Astrocyte of the cerebellum (primary cell): ENCODE measurements at regions not wholly inside any gene's neighbourhood (a gene's known extent, or its start where the extent isn't known, plus 50 kb on each side); places are given as distances from the start of the nearest gene placed in this dataset.

Source experiments
- DNase-seq: peaks from one replicate; pipeline ENCODE4 v3.0.0-alpha.2; 2011; ENCODE audit warnings: low read depth
- H3K4me3 ChIP-seq: 2 replicates; pipeline ENCODE4 v1.5.1; 2011; ENCODE audit warnings: mild to moderate bottlenecking, low read depth, low read length, moderate library complexity
- in situ Hi-C: cut with HindIII; loops from 2 replicates; pipeline ENCODE4 v1.10.0; 2017; ENCODE audit warnings: low sequenced_read_pairs
- TF ChIP-seq, protein P1 (sequence below): IDR thresholded peaks from 2 replicates; pipeline ENCODE4 v1.5.1; 2012; ENCODE audit warnings: low read length, low read depth, moderate library complexity, mild to moderate bottlenecking; ENCODE audit errors: missing control alignments

DNA sequence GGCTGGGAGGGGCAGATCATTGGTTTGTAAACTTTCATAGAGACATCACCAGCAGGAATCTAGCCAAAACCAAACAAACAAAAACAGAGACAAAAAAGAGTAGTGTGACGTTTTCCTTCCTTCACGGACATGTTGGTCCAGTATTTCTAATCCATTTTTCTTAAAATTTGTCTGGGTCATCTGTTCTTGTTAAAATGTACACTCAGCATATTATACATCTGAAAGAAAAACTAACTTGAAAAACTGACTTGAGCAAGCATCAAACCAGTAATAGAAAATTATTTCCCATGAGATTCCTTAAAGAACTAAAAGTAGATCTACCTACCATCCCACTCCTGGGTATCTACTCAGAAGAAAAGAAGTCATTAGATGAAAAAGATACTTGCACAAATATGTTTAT is 164.2 kb downstream of the KLF6 start:
- in situ Hi-C loops = no loop called here
- H3K4me3 ChIP-seq = no peak overlapping the region
- TF ChIP-seq, protein P1, sequence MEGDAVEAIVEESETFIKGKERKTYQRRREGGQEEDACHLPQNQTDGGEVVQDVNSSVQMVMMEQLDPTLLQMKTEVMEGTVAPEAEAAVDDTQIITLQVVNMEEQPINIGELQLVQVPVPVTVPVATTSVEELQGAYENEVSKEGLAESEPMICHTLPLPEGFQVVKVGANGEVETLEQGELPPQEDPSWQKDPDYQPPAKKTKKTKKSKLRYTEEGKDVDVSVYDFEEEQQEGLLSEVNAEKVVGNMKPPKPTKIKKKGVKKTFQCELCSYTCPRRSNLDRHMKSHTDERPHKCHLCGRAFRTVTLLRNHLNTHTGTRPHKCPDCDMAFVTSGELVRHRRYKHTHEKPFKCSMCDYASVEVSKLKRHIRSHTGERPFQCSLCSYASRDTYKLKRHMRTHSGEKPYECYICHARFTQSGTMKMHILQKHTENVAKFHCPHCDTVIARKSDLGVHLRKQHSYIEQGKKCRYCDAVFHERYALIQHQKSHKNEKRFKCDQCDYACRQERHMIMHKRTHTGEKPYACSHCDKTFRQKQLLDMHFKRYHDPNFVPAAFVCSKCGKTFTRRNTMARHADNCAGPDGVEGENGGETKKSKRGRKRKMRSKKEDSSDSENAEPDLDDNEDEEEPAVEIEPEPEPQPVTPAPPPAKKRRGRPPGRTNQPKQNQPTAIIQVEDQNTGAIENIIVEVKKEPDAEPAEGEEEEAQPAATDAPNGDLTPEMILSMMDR = no peak
- no peak for DNase-seq

DNA sequence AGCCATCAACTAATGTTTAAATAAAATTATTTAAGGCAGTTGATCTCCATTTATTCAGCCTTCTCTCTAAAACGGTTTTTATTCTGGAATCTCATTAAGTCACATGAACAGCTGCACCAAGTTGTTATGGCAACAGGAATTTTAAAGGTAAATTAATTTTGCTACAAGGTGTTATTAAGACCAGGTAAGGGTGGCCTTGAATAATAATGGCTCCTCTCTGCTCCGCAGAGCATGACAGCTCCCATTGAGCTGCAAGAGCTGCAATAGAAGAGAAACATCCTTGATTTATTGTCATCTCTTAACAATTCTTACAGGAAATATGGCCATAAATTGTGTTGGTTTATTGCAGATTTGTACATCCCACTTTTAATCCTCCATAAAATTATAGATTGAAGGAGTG is 165.8 kb downstream of the KLF6 start:
- in situ Hi-C loops = no loop called here
- DNase-seq = no peak
- TF ChIP-seq, protein P1 = no peak
- no peak overlapping the region for H3K4me3 ChIP-seq

DNA sequence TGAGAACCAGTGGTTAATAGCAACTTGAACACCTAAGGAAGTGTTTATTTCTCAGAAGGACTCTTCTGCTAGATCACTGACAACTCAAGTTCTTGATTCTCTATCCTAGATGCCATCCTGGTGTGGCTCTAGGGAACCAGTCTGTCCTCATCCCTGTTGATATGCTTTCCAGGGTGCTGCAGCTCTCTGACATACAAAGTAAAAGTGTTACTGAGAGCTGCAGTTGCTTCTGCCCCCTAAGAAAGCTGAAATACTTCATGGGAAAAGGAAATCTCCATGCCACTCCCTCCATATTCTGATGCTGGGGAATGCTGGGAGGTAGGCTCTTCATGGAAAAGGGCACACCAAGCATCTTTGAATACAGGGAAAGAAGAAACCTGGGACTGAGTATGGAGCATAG is 168.1 kb downstream of the KLF6 start:
- TF ChIP-seq, protein P1 = no peak
- in situ Hi-C loops = no loop called here
- DNase-seq = no peak
- no peak overlapping the region for H3K4me3 ChIP-seq

DNA sequence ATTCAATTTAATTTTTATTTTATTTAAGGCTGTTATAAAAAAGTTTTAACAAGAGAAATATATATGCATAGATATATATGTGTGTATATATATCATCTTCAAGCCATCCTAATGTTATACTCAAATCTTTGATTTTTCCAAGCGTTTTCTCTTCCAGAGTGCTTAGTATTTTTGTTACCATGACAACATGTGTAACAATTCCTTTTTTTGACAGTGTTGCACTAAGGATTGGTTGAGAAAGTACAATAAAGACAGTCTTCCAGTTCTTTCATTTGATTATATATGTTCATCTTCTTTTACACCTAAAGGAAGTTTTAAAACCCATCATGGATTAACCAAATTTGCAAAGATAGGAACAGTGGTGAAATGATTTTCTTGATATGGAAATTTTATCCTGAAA is 171.7 kb downstream of the KLF6 start:
- in situ Hi-C loops = no loop called here
- no peak for DNase-seq
- no peak overlapping the region for H3K4me3 ChIP-seq
- TF ChIP-seq, protein P1 = no peak

DNA sequence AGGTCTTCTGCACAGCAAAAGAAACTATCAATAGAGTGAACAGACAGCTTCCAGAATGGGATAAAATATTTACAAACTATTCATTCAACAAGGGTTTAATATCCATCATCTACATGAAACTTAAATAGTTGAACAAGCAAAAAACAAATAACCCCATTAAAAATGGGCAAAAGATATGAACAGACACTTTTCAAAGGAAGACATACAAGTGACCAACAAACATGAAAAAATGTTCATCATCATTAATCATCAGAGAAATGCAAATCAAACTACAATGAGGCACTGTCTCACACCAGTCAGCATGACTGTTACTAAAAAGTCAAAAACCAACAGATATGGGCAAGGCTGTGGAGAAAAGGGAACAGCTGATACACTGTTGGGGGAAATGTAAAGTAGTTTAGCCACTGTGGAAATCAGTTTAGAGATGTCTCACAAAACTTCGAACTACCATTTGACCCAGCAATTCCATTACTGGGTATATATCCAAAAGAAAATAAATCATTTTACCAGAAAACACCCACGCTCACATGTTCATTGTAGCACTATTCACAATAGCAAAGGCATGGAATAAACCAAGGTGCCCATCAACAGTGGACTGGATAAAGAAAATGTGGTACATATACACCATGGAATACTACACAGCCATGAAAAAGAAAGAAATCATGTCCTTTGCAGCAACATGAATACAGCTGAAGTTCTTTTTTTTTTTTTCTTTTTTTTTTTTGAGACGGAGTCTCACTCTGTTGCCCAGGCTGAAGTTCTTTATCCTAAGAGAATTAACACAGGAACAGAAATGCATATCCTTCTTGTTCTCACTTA is 172.6 kb downstream of the KLF6 start:
- TF ChIP-seq, protein P1 = no peak
- in situ Hi-C loops = no loop called here
- H3K4me3 ChIP-seq = no peak overlapping the region
- no peak for DNase-seq

DNA sequence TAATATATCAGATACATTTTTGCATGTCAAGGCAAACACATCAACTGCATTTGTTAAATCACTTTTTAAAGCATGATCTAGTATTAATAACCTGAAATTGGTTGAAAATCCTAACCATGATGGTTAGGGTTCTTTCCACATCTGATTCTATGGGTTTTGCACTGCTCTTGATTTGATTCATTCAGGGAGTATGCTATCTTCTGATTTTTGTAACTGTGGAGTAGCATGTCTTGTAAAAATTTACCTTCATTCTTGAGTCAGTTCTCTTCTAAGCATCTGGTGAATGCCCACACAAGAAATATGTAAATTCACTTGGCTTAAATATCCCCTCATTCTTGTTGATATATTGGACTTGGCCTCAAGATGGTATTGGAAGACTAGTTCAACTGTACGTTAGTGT is 178.7 kb downstream of the KLF6 start:
- no peak for DNase-seq
- no peak overlapping the region for H3K4me3 ChIP-seq
- in situ Hi-C loops = no loop called here
- TF ChIP-seq, protein P1 = no peak
